Activated CD8-positive, alpha-beta memory T cell treated with anti-CD3 and anti-CD28 coated beads for 48 hours (primary cell): ENCODE measurements at regions not wholly inside any gene's neighbourhood (a gene's known extent, or its start where the extent isn't known, plus 50 kb on each side); places are given as distances from the start of the nearest gene placed in this dataset.

ENCODE experiments used
- DNase-seq, 3 experiments: peaks; one replicate each; pipeline ENCODE4 v3.0.0-alpha.2; 2020; ENCODE audit warnings: low read depth in 2 of 3, low spot score in 2 of 3

GRCh38 chr6:98514796-98515195 lies 319.6 kb upstream of the POU3F2 start:
- no peak for DNase-seq

DNA sequence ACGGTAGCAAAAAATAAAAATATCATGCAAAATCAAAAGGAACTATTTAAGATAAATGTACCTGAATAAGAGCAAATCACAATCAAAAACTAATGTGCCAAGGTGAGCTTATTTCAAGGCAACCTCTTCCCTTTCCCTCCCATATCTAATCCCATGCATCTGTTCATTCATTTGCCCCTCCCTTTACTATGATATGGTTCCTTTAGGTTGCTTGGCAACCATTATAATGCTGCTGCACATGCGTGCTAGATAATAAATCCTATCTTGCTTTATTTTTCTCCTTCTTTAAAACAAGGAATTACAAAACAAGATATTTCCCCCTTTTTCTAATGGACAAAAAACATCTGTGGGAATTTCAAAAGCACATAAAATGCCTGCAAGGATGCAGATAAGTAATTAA lies 318.2 kb upstream of the POU3F2 start:
- DNase-seq, result no peak

GRCh38 chr6:98516866-98517265 lies 317.5 kb upstream of the POU3F2 start:
- no peak for DNase-seq

- DNase-seq, result no peak
Observed at GRCh38 chr6:98525860-98526259, 308.5 kb upstream of the POU3F2 start.

- no peak for DNase-seq
Observed at GRCh38 chr6:98526465-98526864, 307.9 kb upstream of the POU3F2 start.

DNA sequence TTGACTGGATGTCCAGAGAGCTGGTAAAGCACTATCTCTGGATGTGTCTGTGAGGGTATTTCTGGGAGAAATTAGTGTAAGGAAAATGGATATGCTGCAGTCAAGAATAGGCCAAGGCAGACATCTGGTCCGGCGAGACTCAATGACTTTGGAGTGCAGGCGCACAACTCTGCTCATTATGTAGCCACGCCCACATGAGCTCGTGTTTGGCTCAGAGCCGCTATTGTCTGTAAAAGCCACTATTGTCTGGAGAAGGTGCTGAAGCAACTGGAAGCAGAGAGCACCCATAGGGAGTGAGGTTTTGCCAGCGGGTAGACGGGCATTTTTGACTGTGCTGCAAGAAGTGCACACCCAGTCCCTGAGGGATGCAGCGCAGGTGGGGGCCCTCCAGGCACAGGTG lies 305.0 kb upstream of the POU3F2 start:
- DNase-seq, result no peak

- DNase-seq, result no peak
Observed at GRCh38 chr6:98530732-98531131, 303.6 kb upstream of the POU3F2 start.

GRCh38 chr6:98532004-98532403 lies 302.4 kb upstream of the POU3F2 start:
- DNase-seq, result no peak

DNA sequence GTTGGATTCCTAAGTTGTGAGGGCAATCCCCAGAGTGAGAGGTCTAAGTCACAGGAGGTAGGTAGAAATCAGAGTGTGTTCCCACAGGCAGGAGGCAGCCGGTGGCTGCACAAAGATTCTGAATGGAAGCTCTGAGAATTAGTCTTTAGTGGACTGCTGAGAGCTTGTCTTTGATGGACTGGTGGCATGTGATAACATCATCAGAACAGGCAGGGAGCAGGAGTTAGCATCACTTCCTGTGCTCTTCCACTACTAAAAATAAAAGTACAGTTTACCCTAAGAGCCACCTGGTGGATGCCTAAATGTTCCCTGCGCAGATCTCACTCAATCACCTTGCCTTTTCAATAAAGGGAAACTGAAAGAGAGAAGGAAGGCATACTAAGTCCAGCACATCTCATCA lies 294.6 kb upstream of the POU3F2 start:
- DNase-seq, result no peak

DNA sequence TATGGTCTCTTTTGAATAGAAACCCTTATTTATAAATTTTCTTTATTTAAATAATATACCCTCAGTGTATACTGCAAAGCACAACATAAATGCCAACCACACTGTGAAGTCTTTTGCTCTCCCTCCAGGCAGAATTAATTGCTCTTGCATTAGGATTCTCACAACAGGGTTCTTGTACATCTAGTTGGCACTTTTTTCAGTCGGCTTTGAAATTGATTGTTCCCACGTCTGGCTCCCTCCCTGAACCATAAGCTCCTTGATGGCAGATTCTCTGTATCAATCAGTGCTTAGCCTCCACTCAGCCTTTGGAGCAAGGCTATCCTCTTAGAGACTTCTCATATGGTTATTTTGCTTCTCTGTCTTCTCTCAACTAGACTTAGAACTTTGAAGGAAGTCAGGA lies 288.0 kb upstream of the POU3F2 start:
- no peak for DNase-seq

DNA sequence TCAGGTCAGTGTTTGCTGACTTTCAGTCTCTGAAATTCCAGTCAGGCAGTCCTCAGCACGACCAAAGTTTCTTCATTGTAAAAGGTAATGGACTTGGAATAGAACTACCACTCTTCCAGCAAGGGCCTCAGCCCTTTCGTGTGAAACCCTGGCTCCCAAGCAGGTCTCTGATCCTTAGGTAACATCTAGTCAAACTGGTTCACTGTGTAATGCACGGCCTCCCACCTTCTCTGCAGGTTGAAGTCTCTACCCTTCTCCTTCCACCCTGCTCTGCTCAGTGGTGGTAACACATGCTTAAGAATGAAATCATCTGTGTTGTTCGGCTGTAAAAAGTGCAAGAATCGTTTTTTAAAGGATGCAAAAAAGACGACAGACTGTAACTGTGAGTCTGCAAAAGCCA lies 287.2 kb upstream of the POU3F2 start:
- DNase-seq, result no peak

DNA sequence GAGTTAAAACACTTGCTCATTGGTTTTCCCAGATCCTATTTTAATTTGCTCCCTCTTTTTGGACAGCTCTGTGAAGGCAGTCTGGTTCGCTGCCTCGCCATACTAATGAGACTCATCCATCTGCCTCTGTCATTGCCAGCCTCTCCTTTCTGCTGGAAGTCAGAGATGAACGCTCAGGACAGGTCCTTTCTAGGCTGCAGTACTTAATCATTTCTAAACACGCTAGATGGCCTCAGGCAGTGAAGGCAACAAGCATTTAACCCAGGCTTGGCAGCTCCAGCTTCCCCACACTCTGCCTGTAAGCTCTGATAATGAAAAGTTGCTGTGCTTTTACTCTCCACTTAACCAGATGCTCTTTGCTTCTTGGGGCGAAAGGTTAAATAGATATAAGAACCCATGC lies 286.7 kb upstream of the POU3F2 start:
- no peak for DNase-seq

DNA sequence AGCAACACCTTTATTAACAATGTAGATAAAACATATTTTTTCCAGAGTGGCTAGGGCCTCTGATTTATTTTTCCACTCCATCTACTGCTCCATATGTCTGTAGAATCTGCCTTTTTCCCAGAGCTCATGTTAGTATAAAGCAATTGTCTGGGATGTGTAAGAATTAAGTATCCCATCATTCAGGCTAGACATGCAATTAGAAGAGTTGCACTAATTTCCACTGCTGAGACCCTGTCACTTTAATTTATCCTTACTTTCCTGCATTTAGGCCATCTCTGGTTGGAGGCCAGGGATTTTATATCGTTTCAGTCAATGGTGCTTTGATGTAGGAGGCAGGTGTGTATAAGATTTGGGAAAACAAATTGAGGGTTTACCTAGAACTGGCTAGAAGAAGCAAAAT lies 286.1 kb upstream of the POU3F2 start:
- DNase-seq, result no peak

DNA sequence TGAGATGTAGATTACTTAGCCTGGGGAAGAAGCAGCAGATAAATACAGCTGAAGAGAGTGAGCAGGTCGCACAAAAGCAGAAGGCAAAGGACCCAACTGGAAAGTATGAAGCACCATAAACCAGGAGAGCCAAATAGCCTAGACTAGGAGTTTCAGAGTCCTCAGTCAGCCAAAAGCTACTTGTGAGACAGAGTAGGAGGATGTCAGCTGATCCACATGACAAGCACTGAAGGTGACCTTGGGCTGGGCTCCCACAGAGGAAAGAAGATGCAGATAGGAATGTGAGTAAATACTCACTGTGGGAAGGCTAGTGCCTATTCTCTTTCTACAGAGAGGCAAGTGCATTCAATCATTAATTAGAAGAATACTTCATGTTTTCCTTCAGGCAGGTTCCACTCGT lies 274.0 kb upstream of the POU3F2 start:
- DNase-seq, result no peak

DNA sequence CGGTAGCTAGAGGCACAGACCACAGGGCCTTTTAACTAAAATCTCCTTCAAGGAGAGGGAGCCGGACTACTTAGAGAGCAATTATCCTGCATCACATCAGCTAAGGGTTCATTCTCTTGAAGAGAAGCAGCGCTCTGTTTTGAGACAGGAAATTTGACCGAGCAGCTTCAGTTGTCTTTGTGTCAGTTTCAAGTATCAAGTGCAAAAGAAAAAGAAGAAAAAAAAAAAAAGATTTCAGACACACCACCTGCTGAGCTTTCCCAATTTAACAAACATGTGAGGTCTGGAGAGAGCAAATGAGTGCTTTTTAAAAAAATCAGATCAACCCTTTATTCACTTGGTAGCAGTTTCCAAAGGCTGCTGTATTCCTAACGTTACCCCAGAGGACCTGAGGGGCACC lies 273.5 kb upstream of the POU3F2 start:
- DNase-seq, result no peak

GRCh38 chr6:98566126-98566525 lies 268.2 kb upstream of the POU3F2 start:
- no peak for DNase-seq

GRCh38 chr6:98572579-98572978 lies 261.8 kb upstream of the POU3F2 start:
- DNase-seq, result no peak

DNA sequence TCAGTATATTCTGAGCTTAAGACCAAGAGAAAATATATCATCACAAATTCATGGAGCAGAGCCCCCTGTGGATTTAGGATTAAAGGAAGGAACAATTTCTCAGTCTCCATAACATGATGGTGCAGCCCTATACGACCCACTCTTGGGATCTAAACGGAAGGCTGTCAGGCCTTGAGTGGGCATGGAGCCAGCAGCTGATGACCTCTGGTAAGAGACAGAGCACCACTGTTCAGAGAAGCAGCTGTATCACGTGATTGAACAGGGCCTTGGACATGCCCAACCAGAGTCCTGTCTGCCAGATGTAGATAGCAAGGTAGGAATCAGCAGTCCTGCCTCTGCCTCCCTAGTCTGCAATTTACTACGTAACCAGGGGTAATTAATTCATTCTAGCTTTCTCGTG lies 259.4 kb upstream of the POU3F2 start:
- no peak for DNase-seq

DNA sequence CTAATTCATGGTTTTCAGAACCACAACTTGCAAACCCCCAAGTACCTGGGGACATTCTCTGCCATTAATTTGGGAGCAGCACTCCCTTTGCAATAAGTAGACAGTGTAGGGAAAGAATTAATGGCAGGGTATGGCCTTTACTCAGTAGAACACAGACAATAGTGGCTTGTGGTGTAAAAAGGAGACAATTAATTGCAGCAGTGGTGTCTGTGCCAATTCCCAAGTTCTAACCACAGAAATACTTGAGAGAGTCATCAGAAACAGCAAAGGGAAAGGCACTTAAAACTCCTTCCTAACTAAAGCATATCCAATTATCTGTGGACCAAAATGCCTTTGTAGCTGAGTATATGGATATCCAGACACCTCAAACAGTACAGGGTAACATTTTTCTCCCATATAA lies 257.6 kb upstream of the POU3F2 start:
- no peak for DNase-seq

- no peak for DNase-seq
Observed at GRCh38 chr6:98578016-98578415, 256.4 kb upstream of the POU3F2 start.

- no peak for DNase-seq
Observed at GRCh38 chr6:98579079-98579478, 255.3 kb upstream of the POU3F2 start.

- no peak for DNase-seq
Observed at GRCh38 chr6:98579941-98580340, 254.4 kb upstream of the POU3F2 start.

GRCh38 chr6:98581705-98582104 lies 252.7 kb upstream of the POU3F2 start:
- DNase-seq, result no peak

- DNase-seq, result no peak
Observed at GRCh38 chr6:98583506-98583905, 250.9 kb upstream of the POU3F2 start.
